GM13976 (cell line): ENCODE measurements at regions not wholly inside any gene's neighbourhood (a gene's known extent, or its start where the extent isn't known, plus 50 kb on each side); places are given as distances from the start of the nearest gene placed in this dataset.

Experiments
- DNase-seq: peaks from one replicate; pipeline ENCODE4 v3.0.0; 2012; ENCODE audit warnings: low spot score
- CTCF ChIP-seq: IDR thresholded peaks from 2 replicates; pipeline ENCODE4 v1.5.1; 2012; ENCODE audit warnings: borderline replicate concordance, mild to moderate bottlenecking; ENCODE audit not compliant: insufficient read depth; ENCODE audit errors: extremely low read depth, missing control alignments, control extremely low read depth
- in situ Hi-C: fragments of 300-500 bp; cut with MboI; formaldehyde crosslinking; loops from one replicate; pipeline ENCODE4 v1.12.0; 2022; ENCODE audit warnings: low sequenced_read_pairs, mixed read lengths, inconsistent platforms; ENCODE audit not compliant: unreplicated experiment

- in situ Hi-C loops: loop anchor here (25.0 kb wide), 1 partner anchor 546 kb away; no protein-coding TSS in a partner anchor
- DNase-seq: no peak
- no peak for TF ChIP-seq CTCF
Measured at GRCh38 chr4:101708293-101709039, 82.1 kb upstream of the BANK1 start.

- no peak for DNase-seq
- no peak for TF ChIP-seq CTCF
- in situ Hi-C loops: loop anchor here (25.0 kb wide), 1 partner anchor 545 kb away; no protein-coding TSS in a partner anchor
Measured at GRCh38 chr4:101707596-101707995, 82.9 kb upstream of the BANK1 start.

GRCh38 chr4:101706535-101707057, 83.9 kb upstream of the BANK1 start:
- in situ Hi-C loops: loop anchor here (25.0 kb wide), 1 partner anchor 544 kb away; no protein-coding TSS in a partner anchor
- no peak for DNase-seq
- TF ChIP-seq CTCF: no peak

- in situ Hi-C loops: loop anchor here (25.0 kb wide), 1 partner anchor 539 kb away; no protein-coding TSS in a partner anchor
- no peak for DNase-seq
- TF ChIP-seq CTCF: no peak
Measured at GRCh38 chr4:101701551-101701950, 89.0 kb upstream of the BANK1 start.

GRCh38 chr4:101699441-101700124, 90.9 kb upstream of the BANK1 start:
- TF ChIP-seq CTCF: no peak
- DNase-seq: no peak
- in situ Hi-C loops: loop anchor here (25.0 kb wide), 1 partner anchor 537 kb away; no protein-coding TSS in a partner anchor

GRCh38 chr4:101697266-101697665, 93.3 kb upstream of the BANK1 start:
- DNase-seq: no peak
- in situ Hi-C loops: no loop called here
- TF ChIP-seq CTCF: no peak
